GM19468 (cell line): ENCODE measurements at regions not wholly inside any gene's neighbourhood (a gene's known extent, or its start where the extent isn't known, plus 50 kb on each side); places are given as distances from the start of the nearest gene placed in this dataset.
"Not testable (repeated sequence)": the region's sequence is repeated elsewhere in the genome, so short reads cannot be mapped to it uniquely, and the experiment has no call there.

ENCODE experiments used
- ATAC-seq: cut with Tn5 transposase; IDR thresholded peaks from one replicate; pipeline ENCODE4 v1.9.1; 2021; ENCODE audit warnings: mild to moderate bottlenecking, moderate library complexity, moderate number of reproducible peaks; ENCODE audit not compliant: unreplicated experiment; ENCODE audit errors: extremely low read depth

DNA sequence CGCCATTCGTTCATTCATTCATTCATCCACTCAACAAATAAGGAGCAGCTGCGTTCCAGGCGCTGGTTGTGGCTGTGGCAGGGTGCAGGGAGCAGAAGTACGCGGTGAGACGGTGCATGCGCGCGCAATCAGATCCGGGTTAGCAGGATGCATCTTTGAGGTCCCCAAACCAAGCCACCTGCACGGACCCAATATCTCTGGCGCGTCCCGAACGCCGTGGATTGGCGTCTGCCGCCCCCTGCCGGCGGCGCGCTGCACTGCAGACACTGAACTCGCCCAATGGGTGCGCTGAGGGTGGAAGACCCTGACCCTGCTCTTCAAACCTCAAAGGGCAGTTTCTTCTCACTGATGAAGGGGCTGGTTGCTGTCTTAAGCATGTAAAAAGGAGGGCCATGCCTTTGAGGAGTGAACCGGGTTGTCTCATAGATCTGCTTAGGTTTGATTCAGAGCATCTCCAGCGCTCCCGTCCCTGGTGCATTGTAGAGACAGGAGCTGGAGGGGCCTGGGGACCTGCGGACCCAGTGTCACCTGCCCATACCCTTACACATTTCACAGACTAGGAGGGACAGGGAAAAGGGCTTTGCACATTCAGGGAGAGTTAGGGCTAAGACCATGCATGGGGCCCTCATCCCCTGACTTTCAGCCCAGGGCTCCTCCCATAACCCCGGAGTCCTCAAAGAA is 102.5 kb downstream of the RAMP3 start:
- ATAC-seq, result no peak

DNA sequence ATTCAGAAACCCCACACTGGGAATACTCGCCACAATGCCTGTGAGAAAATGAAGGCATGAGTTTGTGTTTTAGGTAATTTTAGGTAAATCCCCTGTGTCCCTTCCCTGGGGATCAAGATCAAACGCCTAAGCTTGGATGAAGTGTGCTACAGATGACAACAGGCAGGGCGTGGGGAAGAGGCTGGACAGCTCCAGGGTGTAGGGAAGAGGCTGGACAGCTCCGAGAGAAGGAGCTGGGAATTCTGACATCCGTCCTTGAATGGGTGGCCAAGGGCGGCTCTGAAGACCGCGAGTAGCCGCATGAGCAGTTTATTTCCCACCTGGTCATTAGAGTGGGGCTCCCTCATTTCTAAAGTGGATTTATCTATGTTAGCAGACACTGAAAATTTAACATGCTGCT is 109.7 kb downstream of the RAMP3 start:
- no peak for ATAC-seq

DNA sequence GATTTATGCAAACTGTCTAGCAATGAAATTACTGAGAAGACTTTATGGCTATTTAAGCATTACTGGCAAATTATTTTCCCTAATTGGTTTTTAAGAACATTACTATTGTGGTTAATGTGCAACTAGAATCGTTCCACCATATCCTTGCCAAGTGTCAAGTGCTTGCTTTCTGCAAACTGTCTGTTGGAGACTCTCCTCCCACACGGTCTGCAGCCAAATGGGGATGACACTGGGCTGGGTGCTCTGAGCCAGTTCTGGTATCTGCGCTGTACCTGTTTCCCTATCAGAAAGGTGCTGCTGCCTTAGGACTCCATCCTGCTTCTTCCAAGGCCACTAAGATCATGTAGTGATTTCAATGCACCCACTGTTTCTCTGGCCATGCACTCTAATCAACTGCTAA is 110.4 kb downstream of the RAMP3 start:
- no peak for ATAC-seq

DNA sequence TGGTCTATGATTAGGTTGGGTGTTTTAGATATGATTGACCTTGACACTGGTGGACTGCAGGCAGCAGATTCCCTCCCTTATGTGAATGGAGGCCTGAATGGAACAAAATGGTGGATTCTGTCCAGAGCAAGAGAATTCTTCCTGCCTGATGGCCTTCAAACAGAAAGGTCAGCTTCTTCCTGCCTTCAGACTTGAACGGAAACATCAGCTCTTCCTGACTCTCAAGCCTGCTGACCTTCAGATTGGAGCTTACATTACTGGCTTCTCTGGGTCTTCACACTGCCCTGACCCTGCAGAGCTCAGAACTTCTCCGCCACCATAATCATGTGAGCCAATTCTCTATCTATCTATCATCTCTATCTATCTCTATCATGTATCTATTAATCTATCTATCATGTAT is 111.6 kb downstream of the RAMP3 start:
- no peak for ATAC-seq

DNA sequence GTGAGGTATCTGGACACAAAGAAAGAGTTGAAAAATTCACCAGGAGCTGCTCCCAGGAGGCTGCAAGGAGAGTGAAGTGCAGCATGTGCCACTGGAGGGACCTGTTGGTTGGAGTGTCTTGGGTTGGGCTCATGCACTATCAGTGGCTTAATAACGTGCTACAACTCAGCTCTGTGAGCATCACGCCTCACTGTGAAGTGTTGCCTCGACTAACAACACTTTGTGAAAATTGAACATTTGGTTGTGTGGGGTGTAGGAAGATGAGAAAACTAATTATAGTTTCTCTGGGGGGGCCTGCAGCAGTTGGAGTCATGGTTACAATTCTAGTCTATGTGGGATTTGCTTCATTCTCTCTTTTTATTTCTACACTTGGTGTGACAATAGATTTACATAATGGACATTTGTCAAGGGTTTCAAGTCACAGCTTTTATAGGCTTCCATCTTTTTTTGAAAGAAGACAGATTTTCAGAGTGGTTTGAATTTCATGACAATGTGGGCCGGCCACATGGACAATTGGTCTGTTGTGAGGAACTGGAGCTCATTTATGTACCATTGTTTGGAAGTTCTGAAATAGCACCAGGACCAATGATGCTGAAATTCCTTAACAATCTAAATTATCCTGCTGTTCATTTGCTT is 121.3 kb downstream of the RAMP3 start:
- no peak for ATAC-seq

DNA sequence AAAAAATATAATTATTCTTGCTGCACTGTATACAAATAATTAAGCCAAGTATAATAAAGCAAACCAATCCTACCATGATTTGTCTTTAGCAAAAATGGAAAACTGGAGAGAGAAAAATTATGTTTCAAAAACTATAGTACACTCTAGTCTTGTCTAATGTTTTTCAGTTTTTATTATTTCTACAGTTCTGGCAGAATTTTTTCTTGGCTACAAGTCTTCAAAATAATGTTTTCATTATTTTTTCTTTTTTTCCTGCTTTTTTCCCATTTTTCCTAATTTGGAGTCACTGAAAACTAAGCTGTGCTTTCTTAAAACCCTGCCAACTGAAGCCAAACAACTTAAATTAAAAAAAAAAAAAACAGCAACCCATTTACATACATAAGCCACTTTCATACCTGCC is 132.0 kb downstream of the RAMP3 start:
- not testable (repeated sequence) for ATAC-seq

DNA sequence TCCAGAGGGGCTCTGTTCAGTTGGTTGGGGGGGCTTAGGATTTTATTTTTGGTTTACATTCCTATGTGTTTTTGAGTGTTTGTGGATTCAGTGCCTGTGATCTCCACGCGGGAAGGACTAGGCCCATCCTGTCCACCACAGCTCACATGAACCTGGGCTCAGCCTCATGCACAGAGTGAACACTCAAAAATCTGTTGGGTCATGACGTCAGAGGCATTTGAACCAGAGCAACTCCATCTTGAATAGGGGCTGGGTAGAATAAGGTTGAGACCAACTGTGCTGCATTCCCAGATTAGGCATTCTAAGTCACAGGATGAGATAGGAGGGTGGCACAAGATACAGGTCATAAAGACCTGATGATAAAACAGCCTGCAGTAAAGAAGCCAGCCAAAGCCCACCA is 133.3 kb downstream of the RAMP3 start:
- ATAC-seq, result no peak

DNA sequence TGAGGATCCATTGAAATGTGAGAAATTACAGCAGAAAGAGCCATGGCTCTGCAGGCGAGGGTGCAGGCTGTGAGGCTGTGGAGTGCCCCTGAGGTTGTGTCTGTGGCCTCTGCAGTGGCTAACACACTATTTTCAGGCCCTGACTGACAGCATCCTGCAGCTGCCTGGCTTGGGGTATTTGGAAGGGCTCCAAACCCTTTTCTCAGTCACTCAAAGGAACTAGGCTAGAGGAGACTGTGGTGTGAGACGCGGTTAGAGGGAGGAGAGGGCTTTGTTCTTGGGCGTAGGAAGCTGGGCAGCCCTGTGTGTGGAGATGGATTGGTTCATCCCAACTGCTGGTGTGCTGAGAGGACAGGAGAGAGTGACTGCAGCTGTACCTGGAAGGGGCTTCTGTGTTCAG is 134.9 kb downstream of the RAMP3 start:
- no peak for ATAC-seq

DNA sequence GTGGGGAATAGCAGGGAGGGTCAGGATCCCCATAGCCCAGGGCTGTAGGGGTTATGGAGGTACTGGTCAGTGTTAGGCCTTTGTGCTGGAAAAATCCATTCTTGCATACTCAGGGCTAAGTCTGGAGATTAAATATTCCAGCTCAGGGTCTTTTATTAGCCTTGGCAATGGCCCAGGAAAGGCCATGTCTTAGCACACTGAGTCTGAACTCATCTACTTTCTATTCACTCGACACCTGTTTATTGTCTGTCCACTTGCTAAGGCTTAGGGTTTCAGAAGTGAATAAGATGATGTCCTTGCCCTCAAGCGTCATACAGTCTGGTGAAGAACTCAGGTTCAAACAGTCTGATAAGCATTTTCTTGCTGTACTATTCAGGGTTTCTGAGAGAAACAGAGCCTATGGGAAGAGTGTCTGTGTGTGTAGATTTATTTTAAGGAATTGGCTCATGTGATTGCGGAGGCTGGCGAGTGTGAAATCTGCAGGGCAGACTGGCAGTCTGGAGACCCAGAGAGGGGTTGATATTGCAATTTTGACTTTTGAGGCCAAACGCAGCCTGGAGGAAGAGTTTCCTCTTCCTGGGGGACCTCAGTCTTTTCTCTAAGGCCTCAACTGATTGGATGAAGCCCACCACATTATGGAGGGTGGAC is 135.8 kb downstream of the RAMP3 start:
- no peak for ATAC-seq

DNA sequence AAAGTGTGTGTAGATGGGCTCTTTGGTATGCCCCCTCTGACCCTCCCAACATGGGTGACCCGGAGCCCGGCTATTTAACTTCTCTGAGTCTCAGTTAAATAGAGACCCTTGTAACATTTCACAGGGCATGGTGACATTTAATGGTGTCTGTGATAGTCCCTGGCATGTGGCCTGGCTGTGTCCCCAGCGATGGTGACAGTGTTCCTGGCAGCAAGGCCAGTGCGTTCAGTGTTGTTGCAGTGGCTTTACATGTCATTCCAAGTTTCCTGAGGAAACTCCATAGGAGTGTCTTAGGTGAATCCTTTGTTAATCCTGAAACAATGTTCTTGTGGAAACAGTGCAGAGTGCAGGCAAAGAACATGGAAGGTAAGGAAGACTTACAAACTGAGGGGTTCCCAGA is 137.0 kb downstream of the RAMP3 start:
- no peak for ATAC-seq

DNA sequence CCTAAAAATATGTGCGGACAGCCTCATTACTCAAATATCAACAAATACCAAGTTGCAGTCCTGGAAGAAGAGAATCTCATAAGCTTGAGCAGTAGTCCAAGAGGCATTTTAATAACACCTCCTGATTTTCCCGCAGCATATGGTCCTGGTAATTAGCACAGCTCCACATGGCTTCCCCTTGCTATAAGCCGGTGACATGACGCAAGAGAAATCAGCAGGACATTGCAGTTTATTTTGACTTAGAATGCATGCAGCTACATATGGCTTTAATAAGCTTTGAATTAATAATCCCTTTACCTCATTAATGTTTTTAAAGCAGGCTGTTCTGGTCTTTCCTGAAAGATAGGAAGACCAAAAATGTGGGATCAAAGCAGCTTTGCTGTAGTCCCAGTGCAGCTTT is 137.6 kb downstream of the RAMP3 start:
- ATAC-seq, result no peak

DNA sequence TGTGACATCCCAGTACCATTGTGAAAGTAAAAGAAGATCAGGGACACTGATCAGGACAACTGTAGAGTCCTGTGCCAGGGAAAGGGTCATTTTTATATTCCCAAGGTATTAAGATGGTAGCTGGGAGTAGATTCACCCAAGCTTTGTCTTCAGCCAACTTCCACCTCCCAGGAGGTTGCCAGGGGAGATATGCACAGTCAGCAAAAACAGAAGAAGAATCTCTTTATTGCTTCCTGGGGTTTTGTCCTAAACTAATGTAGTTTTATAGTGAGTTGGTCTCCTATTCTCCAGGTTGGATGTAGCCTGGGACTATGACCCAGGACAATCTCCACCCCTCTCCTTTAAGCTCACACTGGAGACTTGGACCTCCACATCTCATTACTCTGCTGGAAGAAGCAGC is 139.2 kb downstream of the RAMP3 start:
- no peak for ATAC-seq

DNA sequence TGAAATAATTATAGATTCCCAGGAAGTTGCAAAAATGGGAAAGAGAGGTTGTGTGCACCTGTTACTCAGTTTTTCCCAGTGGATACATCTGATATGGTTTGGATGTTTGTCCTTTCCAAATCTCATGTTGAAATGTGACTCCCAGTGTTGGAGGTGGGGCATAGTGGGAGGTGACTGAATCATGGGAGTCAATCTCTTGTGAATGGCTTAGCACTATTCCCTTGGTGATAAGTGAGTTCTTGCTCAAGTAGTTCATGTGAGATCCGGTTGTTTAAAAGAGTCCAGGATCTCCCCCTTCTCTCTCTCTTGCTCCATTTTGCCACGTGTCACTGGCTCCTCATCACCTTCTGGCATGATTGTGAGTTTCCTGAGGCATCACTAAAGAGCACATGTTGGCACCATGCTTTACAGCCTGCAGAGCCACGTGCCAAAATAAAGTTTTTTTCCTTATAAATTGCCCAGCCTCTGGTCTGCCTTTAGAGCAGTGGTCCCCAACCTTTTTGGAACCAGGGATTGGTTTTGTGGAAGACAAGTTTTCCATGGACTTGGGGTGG is 149.2 kb downstream of the RAMP3 start:
- no peak for ATAC-seq

DNA sequence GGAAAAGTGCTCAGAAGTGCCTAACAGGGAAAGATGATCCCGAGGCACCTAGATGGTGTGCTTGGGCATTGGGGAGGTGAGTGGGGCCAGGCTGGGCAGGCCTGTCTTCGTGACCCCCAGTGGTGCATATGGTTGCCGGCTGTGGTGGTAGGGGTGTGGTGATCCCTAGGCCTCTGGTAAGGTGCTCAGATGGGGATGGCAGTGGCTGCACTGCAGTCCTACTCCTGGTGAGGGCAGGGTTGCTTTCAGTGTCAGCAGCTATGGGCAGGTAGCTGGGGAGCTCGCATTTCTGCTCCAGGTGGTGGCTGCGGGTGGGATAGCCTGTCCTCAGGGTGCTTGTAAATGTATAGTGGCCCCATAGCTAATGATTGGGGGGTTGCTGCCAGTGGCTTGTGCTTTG is 154.0 kb downstream of the RAMP3 start:
- ATAC-seq, result no peak

DNA sequence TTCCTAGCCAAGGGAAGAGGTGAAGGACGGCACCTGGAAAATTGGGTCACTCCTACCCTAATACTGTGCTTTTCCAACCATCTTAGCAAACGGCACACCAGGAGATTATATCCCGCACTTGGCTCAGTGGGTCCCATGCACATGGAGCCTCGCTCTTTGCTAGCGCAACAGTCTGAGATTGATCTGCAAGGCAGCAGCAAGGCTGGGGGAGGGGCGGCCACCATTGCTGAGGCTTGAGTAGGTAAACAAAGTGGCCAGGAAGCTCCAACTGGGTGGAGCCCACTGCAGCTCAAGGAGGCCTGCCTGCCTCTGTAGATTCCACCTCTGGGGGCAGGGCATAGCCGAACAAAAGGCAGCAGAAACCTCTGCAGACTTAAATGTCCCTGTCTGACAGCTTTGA is 157.9 kb downstream of the RAMP3 start:
- not testable (repeated sequence) for ATAC-seq

DNA sequence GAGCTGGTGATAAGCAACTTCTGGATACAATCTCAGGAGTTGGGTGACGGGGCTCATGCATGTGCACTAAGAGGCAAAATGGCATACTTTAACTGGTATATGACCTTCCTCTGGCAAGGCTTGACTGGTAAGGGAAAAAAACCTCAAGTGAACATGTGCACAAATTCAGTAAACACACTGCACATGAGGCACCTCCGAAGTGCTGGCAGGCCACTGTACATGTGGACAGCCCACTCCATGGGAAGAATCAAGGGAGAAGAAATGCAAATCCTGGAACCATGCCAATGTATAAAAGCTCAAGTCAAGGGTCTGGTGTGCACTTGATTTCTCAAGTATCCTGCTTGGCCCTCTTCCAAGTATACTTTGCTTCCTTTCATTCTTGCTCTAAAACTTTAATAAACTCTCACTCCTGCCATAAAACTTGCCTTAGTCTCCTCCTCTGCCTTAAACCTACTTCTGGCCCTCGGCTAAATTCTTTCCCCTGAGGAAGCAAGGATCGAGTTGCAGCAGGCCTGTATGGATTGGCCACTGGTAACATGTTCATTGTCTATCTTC is 167.2 kb downstream of the RAMP3 start:
- ATAC-seq, result no peak

DNA sequence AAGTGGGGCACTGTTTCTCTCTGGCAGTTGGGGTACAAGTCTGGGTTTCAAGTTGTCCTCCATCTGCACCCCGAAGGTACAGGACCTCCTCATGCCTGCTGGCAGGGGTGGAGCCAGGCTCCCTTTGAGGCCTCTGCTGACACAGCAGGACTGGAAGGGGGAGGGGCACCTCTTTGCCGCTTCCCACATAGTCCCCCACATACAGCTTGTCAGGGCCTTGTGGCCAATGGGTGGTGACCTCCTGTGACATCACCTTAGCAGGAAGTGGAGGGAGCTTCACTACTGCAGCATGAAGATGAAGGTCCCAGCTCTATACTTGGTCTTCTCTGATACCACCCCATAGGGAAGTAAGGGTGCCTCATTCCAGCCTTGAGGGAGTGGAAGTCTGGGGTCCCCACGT is 167.8 kb downstream of the RAMP3 start:
- ATAC-seq, result no peak

DNA sequence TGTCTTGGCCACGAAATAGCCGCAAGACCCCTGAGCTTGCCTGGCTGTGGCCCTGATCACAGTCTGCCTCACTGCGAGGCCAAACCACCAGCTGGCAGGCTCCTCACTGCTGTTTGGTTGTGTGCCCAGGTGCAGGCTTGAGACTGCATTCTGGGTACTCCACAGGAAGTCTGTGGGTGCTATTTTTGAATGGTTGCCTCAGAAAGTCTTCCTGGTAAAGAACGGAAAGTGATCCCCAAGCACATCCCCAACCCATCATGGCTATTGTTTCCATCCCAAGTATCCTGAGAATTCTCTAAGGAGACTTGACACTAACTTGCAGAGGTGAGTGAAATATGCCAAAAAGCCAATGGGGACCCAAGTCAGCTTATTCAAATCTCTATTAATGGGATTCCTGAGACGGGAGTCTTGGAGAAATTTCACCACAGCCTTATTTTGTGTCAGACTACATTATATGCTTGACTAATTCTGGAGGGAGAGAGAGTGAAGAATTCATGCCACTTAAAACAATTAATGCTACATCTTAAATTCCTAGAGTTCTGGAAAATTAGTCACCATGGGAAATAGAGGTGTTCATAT is 170.9 kb downstream of the RAMP3 start:
- no peak for ATAC-seq

DNA sequence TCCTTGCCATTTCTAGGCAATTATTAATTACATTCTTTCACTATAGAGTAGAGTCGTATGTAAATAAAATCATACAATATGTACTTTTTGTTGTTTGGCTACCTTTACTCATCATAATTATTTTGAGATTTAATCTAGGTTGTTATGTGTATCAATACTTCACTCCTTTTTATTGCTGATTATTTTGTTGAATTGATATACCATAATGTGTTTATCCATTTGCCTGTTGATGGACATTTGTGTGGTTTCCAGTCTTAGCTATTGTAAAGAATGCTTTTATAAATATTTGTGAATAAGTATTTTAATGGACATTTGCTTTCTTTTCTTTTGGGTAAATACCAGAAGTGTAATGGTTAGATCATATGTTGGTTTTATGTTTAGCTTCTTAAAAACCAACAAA is 174.0 kb downstream of the RAMP3 start:
- no peak for ATAC-seq

DNA sequence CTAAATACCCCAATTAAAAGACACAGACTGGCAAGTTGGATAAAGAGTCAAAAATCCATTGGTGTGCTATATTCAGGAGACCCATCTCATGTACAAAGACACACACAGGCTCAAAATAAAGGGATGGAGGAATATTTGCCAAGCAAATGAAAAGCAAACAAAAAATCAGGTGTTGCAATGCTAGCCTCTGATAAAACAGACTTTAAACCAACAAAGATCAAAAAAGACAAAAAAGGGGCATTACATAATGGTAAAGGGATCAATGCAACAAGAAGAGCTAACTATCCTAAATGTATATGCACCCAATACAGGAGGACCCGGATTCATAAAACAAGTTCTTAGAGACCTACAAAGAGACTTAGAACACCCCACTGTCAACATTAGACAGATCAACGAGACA is 177.4 kb downstream of the RAMP3 start:
- ATAC-seq, result not testable (repeated sequence)

DNA sequence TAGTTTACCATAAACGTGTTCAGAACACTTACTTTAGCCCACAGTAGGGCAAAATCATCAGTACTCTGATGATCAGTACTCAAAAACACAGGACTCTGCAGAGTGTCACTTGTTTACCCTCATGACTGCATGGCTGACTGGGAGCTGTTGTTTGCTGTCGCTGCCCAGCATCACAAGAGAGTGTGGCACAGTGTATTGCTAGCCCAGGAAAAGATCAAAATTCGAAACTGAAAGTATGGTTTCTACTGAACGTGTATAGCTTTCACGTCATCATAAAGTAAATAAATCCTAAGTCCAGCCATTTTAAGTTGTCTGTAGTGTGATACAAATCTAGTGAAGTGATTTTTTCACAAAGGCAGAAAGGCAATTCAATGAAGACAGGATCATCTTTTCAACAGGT is 184.6 kb downstream of the RAMP3 start:
- ATAC-seq, result no peak
